ENCODE measurements at regions not wholly inside any gene's neighbourhood (a gene's known extent, or its start where the extent isn't known, plus 50 kb on each side); places are given as distances from the start of the nearest gene placed in this dataset.

- TF ChIP-seq CTCF (IDR thresholded peaks at IDR 0.05) (no peak), POLR2A (IDR thresholded peaks at IDR 0.05) (no peak), POLR2AphosphoS5 (IDR thresholded peaks at IDR 0.05) (no peak)
These were observed 830.2 kb upstream of the SOX11 start for GRCh38 chr2:4862031-4862430.

Data from breast epithelium (tissue), 3 donors.